ENCODE measurements at regions not wholly inside any gene's neighbourhood (a gene's known extent, or its start where the extent isn't known, plus 50 kb on each side); places are given as distances from the start of the nearest gene placed in this dataset.

- no peak for TF ChIP-seq CTCF (IDR thresholded peaks at IDR 0.05)
- Mint-ChIP-seq H3K4me3 (ENCODE audit: unreplicated experiment) (no peak overlapping the region), H3K27ac (ENCODE audit: unreplicated experiment) (no peak overlapping the region), H3K36me3 (ENCODE audit: unreplicated experiment) (no peaks in the 10 kb centered on the region), H3K27me3 (ENCODE audit: unreplicated experiment) (no peaks in the 10 kb centered on the region), H3K9me3 (ENCODE audit: unreplicated experiment) (peaks cover 11% of the 10 kb centered on the region), H3K4me1 (ENCODE audit: unreplicated experiment) (no peaks in the 10 kb centered on the region)
- no peak for DNase-seq (ENCODE audit: extremely low spot score, unreplicated experiment)
These were observed 113.2 kb downstream of the CRLF2 start for GRCh38 chrX:1099146-1099770.

- Mint-ChIP-seq H3K36me3 (ENCODE audit: unreplicated experiment) (no peaks in the 10 kb centered on the region), H3K27me3 (ENCODE audit: unreplicated experiment) (no peaks in the 10 kb centered on the region), H3K27ac (ENCODE audit: unreplicated experiment) (no peak overlapping the region), H3K4me1 (ENCODE audit: unreplicated experiment) (no peaks in the 10 kb centered on the region), H3K9me3 (ENCODE audit: unreplicated experiment) (peaks cover 11% of the 10 kb centered on the region), H3K4me3 (ENCODE audit: unreplicated experiment) (no peak overlapping the region)
- no peak for DNase-seq (ENCODE audit: extremely low spot score, unreplicated experiment)
- TF ChIP-seq CTCF (IDR thresholded peaks at IDR 0.05): no peak
These were observed 115.1 kb downstream of the CRLF2 start for GRCh38 chrX:1097328-1097727.

GRCh38 chrX:1094566-1095333 lies 117.7 kb downstream of the CRLF2 start:
- no peaks in the 10 kb centered on the region for H3K4me1 Mint-ChIP-seq (ENCODE audit: unreplicated experiment)
- no peaks in the 10 kb centered on the region for H3K36me3 Mint-ChIP-seq (ENCODE audit: unreplicated experiment)
- H3K27ac Mint-ChIP-seq (ENCODE audit: unreplicated experiment): no peak overlapping the region
- no peak overlapping the region for H3K4me3 Mint-ChIP-seq (ENCODE audit: unreplicated experiment)
- H3K27me3 Mint-ChIP-seq (ENCODE audit: unreplicated experiment): no peaks in the 10 kb centered on the region
- no peak for TF ChIP-seq CTCF (IDR thresholded peaks at IDR 0.05)
- peaks cover 15% of the 10 kb centered on the region for H3K9me3 Mint-ChIP-seq (ENCODE audit: unreplicated experiment)
- no peak for DNase-seq (ENCODE audit: extremely low spot score, unreplicated experiment)

- Mint-ChIP-seq H3K36me3 (ENCODE audit: unreplicated experiment) (no peaks in the 10 kb centered on the region), H3K4me3 (ENCODE audit: unreplicated experiment) (no peak overlapping the region), H3K4me1 (ENCODE audit: unreplicated experiment) (no peaks in the 10 kb centered on the region), H3K9me3 (ENCODE audit: unreplicated experiment) (peaks cover 15% of the 10 kb centered on the region), H3K27ac (ENCODE audit: unreplicated experiment) (no peak overlapping the region), H3K27me3 (ENCODE audit: unreplicated experiment) (no peaks in the 10 kb centered on the region)
- no peak for DNase-seq (ENCODE audit: extremely low spot score, unreplicated experiment)
- TF ChIP-seq CTCF (IDR thresholded peaks at IDR 0.05): no peak
These were observed 118.6 kb downstream of the CRLF2 start for GRCh38 chrX:1093586-1094421.

GRCh38 chrX:1093121-1093520 lies 119.3 kb downstream of the CRLF2 start:
- Mint-ChIP-seq H3K36me3 (ENCODE audit: unreplicated experiment) (no peaks in the 10 kb centered on the region), H3K4me1 (ENCODE audit: unreplicated experiment) (no peaks in the 10 kb centered on the region), H3K27ac (ENCODE audit: unreplicated experiment) (no peak overlapping the region), H3K4me3 (ENCODE audit: unreplicated experiment) (no peak overlapping the region), H3K27me3 (ENCODE audit: unreplicated experiment) (no peaks in the 10 kb centered on the region), H3K9me3 (ENCODE audit: unreplicated experiment) (peaks cover 15% of the 10 kb centered on the region)
- TF ChIP-seq CTCF (IDR thresholded peaks at IDR 0.05): no peak
- DNase-seq (ENCODE audit: extremely low spot score, unreplicated experiment): no peak

Data from osteocyte (in vitro differentiated cells).